Keratinocyte (primary cell): ENCODE measurements at regions not wholly inside any gene's neighbourhood (a gene's known extent, or its start where the extent isn't known, plus 50 kb on each side); places are given as distances from the start of the nearest gene placed in this dataset.

Source experiments
- DNase-seq: peaks from one replicate; pipeline ENCODE4 v3.0.0-alpha.2; 2011; ENCODE audit warnings: low read depth, missing footprints, low spot score
- FAIRE-seq: peaks from 2 replicates; lab custom pipeline; 2011; peaks lifted over from hg19 to GRCh38; lab: Jason Lieb, UNC
- H2AFZ ChIP-seq: 2 replicates; pipeline ENCODE4 v1.6.0; 2012; ENCODE audit warnings: low read length, control low read depth, inconsistent platforms; ENCODE audit not compliant: control insufficient read depth
- H3K27ac ChIP-seq: 2 replicates; pipeline ENCODE4 v1.5.1; 2011; ENCODE audit warnings: low read length; ENCODE audit not compliant: control insufficient read depth, insufficient read depth
- H3K27me3 ChIP-seq: 3 replicates; pipeline ENCODE4 v1.6.0; 2011; ENCODE audit warnings: low read length; ENCODE audit not compliant: control insufficient read depth, insufficient read depth; ENCODE audit errors: extremely low read depth
- H3K36me3 ChIP-seq, 2 experiments: 2 replicates in 1 of 2; 3 replicates in 1 of 2; pipeline ENCODE4 v1.5.1; 2011; ENCODE audit warnings: low read length in 2 of 2, mild to moderate bottlenecking in 1 of 2; ENCODE audit not compliant: control insufficient read depth in 2 of 2, insufficient read depth in 2 of 2; ENCODE audit errors: extremely low read depth in 1 of 2
- H3K4me1 ChIP-seq: 3 replicates; pipeline ENCODE4 v1.5.1; 2011; ENCODE audit warnings: low read length; ENCODE audit not compliant: control insufficient read depth, insufficient read depth; ENCODE audit errors: extremely low read depth
- H3K4me2 ChIP-seq: 3 replicates; pipeline ENCODE4 v1.6.0; 2011; ENCODE audit warnings: low read depth, low read length; ENCODE audit not compliant: control insufficient read depth, insufficient read depth; ENCODE audit errors: extremely low read depth
- H3K4me3 ChIP-seq, 3 experiments: fragments of 200-600 bp in 1 of 3; sonication (generic) in 1 of 3; 2 replicates in 2 of 3; 3 replicates in 1 of 3; pipeline ENCODE4 v1.5.1; 2011 to 2016; ENCODE audit warnings: low read length in 3 of 3, mild to moderate bottlenecking in 3 of 3, control low read depth in 2 of 3, inconsistent platforms in 1 of 3, low read depth in 1 of 3, mixed read lengths in 1 of 3, mixed run types in 1 of 3, moderate library complexity in 1 of 3; ENCODE audit not compliant: control insufficient read depth in 2 of 3, insufficient read depth in 2 of 3; ENCODE audit errors: extremely low read depth in 1 of 3
- H3K79me2 ChIP-seq: 2 replicates; pipeline ENCODE4 v1.6.0; 2012; ENCODE audit warnings: low read length; ENCODE audit not compliant: control insufficient read depth, insufficient read depth
- H3K9ac ChIP-seq: 3 replicates; pipeline ENCODE4 v1.6.0; 2011; ENCODE audit warnings: low read length; ENCODE audit not compliant: control insufficient read depth, insufficient read depth; ENCODE audit errors: extremely low read depth
- H3K9me1 ChIP-seq: 3 replicates; pipeline ENCODE4 v1.6.0; 2011; ENCODE audit warnings: low read length; ENCODE audit not compliant: control insufficient read depth, insufficient read depth; ENCODE audit errors: extremely low read depth
- H3K9me3 ChIP-seq: 2 replicates; pipeline ENCODE4 v1.5.1; 2012; ENCODE audit warnings: low read depth, low read length; ENCODE audit not compliant: control insufficient read depth
- H4K20me1 ChIP-seq: 3 replicates; pipeline ENCODE4 v1.6.0; 2011; ENCODE audit warnings: low read length; ENCODE audit not compliant: control insufficient read depth, insufficient read depth; ENCODE audit errors: extremely low read depth
- EZH2 ChIP-seq: IDR thresholded peaks from one replicate; pipeline ENCODE4 v1.6.1; 2012; ENCODE audit warnings: inconsistent platforms, mild to moderate bottlenecking, low read length, moderate library complexity
- dilution Hi-C: fragments of 300-500 bp; cut with MboI; formaldehyde crosslinking; loops from one replicate; pipeline ENCODE4 v1.7.0; 2020; ENCODE audit warnings: low sequenced_read_pairs; ENCODE audit not compliant: extremely low pct_ligation_motif_present
- TF ChIP-seq, protein P1 (sequence below), 3 experiments: IDR thresholded peaks in 1 of 3; conservative IDR thresholded peaks in 1 of 3; optimal IDR thresholded peaks in 1 of 3; 2 replicates in 2 of 3; 3 replicates in 1 of 3; pipeline versions ENCODE3 to v1.5.1; 2011; ENCODE audit warnings: low read length in 3 of 3, mild to moderate bottlenecking in 3 of 3, moderate library complexity in 2 of 3, control low read depth in 1 of 3, inconsistent platforms in 1 of 3; ENCODE audit not compliant: insufficient read depth in 2 of 3; ENCODE audit errors: extremely low read depth in 1 of 3

DNA sequence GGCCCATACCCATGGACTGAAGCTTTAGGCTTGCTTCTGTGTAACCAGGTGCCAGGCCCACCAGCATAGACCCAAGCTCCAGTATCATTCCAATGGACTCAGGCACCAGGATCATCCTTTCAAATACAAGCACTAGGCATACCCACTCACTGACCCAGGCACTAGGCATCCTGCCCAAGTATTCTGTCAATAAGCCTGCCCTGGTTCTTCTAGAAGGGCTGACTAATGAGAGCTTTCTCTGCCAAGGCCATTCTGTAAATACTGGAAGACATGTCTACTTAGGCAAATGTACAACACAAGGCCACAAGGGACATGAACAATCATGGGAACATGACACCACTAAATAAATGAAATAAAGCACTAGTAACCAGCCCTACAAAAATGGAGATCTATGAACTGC lies 352.2 kb downstream of the FSCB start:
- H3K36me3 ChIP-seq = no peaks in the 10 kb centered on the region
- no peaks in the 10 kb centered on the region for H3K79me2 ChIP-seq
- H3K9ac ChIP-seq = no peak overlapping the region
- no peak overlapping the region for H3K4me2 ChIP-seq
- dilution Hi-C loops = no loop called here
- no peaks in the 10 kb centered on the region for H3K9me1 ChIP-seq
- H3K9me3 ChIP-seq = peaks cover 1% of the 10 kb centered on the region
- no peak overlapping the region for H2AFZ ChIP-seq
- no peak overlapping the region for H3K4me3 ChIP-seq
- no peaks in the 10 kb centered on the region for H4K20me1 ChIP-seq
- no peak for FAIRE-seq
- no peak for TF ChIP-seq EZH2
- TF ChIP-seq, protein P1, sequence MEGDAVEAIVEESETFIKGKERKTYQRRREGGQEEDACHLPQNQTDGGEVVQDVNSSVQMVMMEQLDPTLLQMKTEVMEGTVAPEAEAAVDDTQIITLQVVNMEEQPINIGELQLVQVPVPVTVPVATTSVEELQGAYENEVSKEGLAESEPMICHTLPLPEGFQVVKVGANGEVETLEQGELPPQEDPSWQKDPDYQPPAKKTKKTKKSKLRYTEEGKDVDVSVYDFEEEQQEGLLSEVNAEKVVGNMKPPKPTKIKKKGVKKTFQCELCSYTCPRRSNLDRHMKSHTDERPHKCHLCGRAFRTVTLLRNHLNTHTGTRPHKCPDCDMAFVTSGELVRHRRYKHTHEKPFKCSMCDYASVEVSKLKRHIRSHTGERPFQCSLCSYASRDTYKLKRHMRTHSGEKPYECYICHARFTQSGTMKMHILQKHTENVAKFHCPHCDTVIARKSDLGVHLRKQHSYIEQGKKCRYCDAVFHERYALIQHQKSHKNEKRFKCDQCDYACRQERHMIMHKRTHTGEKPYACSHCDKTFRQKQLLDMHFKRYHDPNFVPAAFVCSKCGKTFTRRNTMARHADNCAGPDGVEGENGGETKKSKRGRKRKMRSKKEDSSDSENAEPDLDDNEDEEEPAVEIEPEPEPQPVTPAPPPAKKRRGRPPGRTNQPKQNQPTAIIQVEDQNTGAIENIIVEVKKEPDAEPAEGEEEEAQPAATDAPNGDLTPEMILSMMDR (optimal IDR thresholded peaks at IDR 0.05 in 1 of 3, IDR thresholded peaks at IDR 0.05 in 1 of 3, conservative IDR thresholded peaks at IDR 0.05 in 1 of 3; ENCODE audit: extremely low read depth in 1 of 3, insufficient read depth in 2 of 3, low read length in 3 of 3) = no peak
- no peaks in the 10 kb centered on the region for H3K4me1 ChIP-seq
- H3K27me3 ChIP-seq = no peaks in the 10 kb centered on the region
- H3K27ac ChIP-seq = no peak overlapping the region
- DNase-seq = no peak

- Histone ChIP-seq H3K4me3 (no peak overlapping the region), H3K4me1 (no peaks in the 10 kb centered on the region), H3K36me3 (no peaks in the 10 kb centered on the region), H3K9me3 (peaks cover 1% of the 10 kb centered on the region), H4K20me1 (no peaks in the 10 kb centered on the region), H3K9me1 (no peaks in the 10 kb centered on the region), H2AFZ (no peak overlapping the region), H3K27ac (no peak overlapping the region), H3K4me2 (no peak overlapping the region), H3K79me2 (no peaks in the 10 kb centered on the region), H3K27me3 (no peaks in the 10 kb centered on the region), H3K9ac (no peak overlapping the region)
- FAIRE-seq = no peak
- TF ChIP-seq, protein P1 (optimal IDR thresholded peaks at IDR 0.05 in 1 of 3, IDR thresholded peaks at IDR 0.05 in 1 of 3, conservative IDR thresholded peaks at IDR 0.05 in 1 of 3; ENCODE audit: extremely low read depth in 1 of 3, insufficient read depth in 2 of 3, low read length in 3 of 3) = no peak
- no peak for TF ChIP-seq EZH2
- dilution Hi-C loops = no loop called here
- DNase-seq = no peak
These were observed 352.6 kb downstream of the FSCB start for GRCh38 chr14:44154446-44154845.
